NT2/D1 (cell line): ENCODE measurements at regions not wholly inside any gene's neighbourhood (a gene's known extent, or its start where the extent isn't known, plus 50 kb on each side); places are given as distances from the start of the nearest gene placed in this dataset.

Experiments used
- SUZ12 ChIP-seq: IDR thresholded peaks from 2 replicates; pipeline ENCODE4 v1.6.1; 2011; ENCODE audit not compliant: insufficient read length, insufficient read depth; ENCODE audit errors: extremely low read depth
- YY1 ChIP-seq: IDR thresholded peaks from 2 replicates; pipeline ENCODE4 v1.6.1; 2011; ENCODE audit not compliant: insufficient read length, insufficient read depth
- ZNF274 ChIP-seq: IDR thresholded peaks from 2 replicates; pipeline ENCODE4 v1.6.1; 2011; ENCODE audit warnings: mild to moderate bottlenecking, low read depth, low read length

GRCh38 chr4:132865458-132865857 lies 283.6 kb upstream of the PCDH10 start:
- TF ChIP-seq YY1 (no peak), ZNF274 (no peak), SUZ12 (no peak)
